HG03066 (cell line): ENCODE measurements at regions not wholly inside any gene's neighbourhood (a gene's known extent, or its start where the extent isn't known, plus 50 kb on each side); places are given as distances from the start of the nearest gene placed in this dataset.

ENCODE experiments used
- ATAC-seq: cut with Tn5 transposase; IDR thresholded peaks from one replicate; pipeline ENCODE4 v1.9.1; 2021; ENCODE audit warnings: low read depth; ENCODE audit not compliant: unreplicated experiment

GRCh38 chr15:85937661-85938060 is 142.0 kb upstream of the AGBL1 start:
- ATAC-seq: no peak

DNA sequence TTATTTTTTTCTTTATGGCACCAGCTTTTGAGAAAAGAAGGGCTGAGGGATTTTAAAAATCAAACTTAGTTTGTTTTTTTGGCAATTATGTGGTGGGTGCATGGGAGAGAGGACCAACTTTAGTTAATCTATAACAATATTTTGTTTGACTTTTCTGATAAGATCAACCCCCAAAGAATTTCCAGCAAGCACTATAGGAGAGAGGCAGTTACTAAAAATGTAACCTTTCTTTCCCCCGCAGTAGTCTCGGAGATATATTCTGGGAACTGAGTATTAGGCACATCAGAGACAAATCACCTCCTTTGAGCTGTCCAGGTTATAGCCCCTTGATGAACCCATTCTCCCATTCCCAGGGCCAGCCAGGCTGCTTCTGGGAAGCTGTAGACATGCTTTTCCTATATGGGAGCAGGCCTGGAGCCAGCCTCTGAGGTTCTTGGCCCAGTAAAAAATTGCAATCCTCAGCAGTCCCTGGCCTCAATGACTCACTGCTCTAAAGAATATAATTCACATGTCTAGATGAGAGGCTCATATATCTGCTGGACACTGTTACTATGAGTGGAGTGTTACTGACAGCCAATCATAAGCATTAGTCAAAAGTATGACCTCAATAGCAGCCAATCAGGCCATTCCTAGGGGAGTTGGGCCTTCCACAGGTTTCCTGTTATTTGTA is 138.3 kb upstream of the AGBL1 start:
- no peak for ATAC-seq

DNA sequence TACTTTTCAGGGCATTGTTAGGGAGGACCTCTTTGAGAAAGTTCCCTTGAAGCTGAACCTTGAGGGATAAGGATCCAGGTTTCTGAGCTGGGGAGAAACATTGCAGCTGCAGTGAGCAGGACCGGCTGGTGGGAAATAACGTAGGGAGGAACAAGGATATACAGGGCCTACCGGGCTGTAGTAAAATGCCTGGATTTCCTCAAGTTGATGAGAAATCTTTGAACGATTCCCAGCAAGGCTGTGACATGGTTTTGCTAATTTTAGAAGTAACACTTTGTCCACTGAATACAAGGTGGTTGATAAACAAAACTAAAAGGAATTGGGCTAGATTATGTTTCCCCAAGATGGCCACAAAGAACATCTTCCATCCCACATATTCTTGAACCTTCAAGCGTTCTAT is 137.0 kb upstream of the AGBL1 start:
- no peak for ATAC-seq

- no peak for ATAC-seq
These were observed 136.5 kb upstream of the AGBL1 start for GRCh38 chr15:85943151-85943550.

GRCh38 chr15:85943791-85944190 is 135.9 kb upstream of the AGBL1 start:
- ATAC-seq: no peak

- no peak for ATAC-seq
These were observed 132.7 kb upstream of the AGBL1 start for GRCh38 chr15:85947021-85947420.

GRCh38 chr15:85947936-85948335 is 131.7 kb upstream of the AGBL1 start:
- ATAC-seq: no peak

DNA sequence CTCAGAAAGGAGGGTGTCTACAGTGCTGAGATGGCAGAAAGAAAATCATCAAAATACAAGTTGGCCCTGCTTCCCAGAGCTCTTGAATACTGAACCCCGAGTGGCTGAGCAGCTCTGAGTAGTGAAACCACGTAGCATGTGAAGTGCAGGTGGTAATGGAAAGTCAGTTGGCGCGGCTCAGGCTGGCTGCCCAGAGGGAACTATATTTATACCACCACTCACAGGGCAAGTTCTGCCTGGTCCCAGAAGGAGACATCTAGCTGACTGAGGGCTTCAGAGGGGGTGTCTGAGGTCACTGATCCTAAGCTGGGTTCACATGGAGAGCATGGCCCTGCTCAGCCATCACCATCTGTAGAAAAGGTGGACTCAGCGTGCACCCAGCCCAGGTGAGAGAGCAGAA is 129.6 kb upstream of the AGBL1 start:
- peak; percentile 90 for ATAC-seq

GRCh38 chr15:85954586-85954985 is 125.1 kb upstream of the AGBL1 start:
- no peak for ATAC-seq

GRCh38 chr15:85955501-85956391 is 123.9 kb upstream of the AGBL1 start:
- peak; percentile 81 for ATAC-seq

DNA sequence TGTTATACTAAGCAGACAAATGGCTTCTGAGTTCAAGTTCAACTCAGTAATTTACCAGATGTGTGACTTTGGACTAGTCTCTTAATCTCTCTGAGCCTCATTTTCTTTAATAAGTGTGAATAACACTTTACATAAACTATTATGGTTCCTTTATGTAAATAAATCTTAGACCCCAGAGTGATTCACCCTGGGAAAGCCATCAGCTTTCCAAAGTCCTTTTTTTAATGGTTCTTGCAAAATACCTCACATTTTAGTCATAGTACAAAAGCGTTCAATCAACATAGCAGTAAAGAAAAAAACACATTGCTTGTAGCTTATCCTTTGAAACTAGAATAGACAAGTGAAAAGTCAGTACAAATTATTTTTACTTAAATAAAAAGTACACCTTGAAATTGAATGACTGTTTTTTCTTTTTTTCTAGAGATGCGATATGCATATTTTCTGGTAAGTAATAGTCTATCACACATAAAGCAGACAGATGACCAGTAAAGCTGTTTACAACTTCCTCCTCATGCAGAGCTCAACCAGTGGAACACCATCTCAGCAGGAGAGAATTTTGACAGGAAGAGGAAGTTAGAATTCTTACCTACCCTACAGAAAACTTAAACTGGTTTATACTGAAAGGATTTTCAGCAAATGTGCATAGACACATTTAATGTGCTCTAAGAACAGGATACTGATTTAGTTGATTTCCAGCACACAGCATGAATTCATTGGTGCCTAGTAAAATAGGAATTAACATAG is 123.0 kb upstream of the AGBL1 start:
- no peak for ATAC-seq

DNA sequence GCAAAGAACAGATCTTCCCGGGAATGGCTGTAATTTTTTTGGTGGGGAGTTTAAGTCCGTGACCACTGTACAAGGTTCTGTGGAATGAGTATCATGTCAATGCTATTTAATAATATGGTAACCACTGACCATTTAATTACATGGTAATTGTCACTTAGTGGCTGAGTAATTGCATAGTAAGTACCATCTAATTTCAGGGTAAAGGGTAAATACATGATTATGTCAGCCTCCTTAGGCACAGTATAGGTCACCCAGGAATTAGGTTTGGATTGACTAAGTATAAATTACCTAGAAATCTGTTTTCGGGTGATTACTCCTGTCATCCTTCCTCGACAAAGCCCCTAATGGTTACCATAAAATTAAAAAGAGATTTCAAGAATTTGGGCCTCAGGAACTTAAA is 120.1 kb upstream of the AGBL1 start:
- ATAC-seq: no peak

DNA sequence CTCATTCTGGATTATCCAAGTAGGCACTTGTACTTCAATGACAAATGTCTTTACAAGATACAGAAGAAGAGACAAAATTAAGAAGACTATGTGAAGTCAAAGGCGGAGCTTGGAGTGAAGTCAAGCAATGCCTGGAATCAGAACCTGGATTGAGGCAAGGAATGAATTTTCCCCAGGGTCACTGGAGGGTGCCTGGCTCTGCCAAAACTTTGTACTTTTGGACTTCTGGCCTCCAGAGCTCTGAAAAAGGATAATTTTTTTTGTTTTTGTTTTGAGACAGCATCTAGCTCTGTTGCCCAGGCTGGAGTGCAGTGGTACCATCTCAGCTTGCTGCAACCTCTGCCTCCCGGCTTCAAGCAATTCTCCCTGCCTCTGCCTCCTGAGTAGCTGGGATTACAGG is 119.3 kb upstream of the AGBL1 start:
- ATAC-seq: no peak

GRCh38 chr15:85961821-85962220 is 117.8 kb upstream of the AGBL1 start:
- ATAC-seq: no peak

DNA sequence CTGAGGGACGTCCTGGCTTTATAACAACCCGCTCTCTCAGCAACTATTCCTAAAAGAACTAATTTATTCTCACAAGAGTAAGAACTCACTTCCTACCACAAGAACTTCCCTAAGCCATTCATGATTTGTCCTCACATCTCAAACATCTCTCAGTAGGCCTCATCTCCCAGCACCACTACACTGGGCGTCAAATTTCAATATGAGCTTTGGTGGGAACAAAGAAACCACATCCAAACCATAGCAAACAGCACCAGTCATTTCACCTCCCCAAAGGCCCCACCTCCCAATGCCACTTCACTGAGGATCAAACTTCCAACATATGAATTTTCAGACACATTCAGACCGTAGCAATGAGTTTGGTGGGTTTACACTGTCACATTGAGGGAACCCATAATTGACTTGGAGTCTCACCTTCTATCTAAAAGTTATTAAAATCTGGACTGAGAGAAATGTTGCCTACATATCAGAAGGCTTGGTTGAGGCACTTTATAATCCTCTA is 116.4 kb upstream of the AGBL1 start:
- no peak for ATAC-seq

DNA sequence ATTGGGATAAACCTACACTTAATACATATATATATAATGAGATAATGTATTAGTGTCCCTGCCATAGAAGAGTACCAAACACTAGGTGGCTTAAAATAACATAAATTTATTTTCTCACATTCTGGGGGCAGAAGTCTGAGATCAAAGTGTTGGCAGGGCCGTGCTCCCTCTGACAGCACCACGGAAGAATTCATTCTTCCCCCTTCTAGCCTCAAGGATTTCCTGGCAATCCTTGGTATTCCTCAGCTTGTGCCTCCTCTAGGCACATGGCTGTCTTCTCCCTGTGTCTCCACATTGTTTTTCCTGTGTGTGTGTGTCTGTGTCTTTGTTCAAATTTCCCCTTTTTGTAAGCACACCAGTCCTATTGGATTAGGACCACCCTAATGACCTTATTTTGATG is 115.2 kb upstream of the AGBL1 start:
- no peak for ATAC-seq

- no peak for ATAC-seq
These were observed 112.1 kb upstream of the AGBL1 start for GRCh38 chr15:85967553-85967952.

GRCh38 chr15:85972805-85973540 is 106.7 kb upstream of the AGBL1 start:
- ATAC-seq: no peak

GRCh38 chr15:85973584-85974347 is 105.9 kb upstream of the AGBL1 start:
- ATAC-seq: no peak

DNA sequence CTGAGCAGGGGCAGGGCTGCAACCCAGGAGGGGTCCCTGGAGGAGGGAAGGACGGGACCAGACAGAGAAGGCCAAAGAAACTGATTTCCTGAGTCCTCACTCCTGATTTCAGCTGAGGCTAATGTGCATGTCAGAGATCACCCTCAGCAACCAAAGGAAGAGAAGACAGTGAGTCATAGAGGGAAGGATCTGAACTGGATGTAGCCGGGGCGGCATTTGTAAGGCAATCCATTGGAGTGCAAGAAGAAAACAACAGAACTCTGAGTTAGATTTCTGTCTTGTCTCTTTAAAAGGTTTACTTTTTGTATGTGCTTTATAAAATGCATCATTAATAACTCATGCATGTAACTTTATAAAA is 105.3 kb upstream of the AGBL1 start:
- ATAC-seq: no peak
